T-helper 2 cell (primary cell): ENCODE measurements at regions not wholly inside any gene's neighbourhood (a gene's known extent, or its start where the extent isn't known, plus 50 kb on each side); places are given as distances from the start of the nearest gene placed in this dataset.
"Not testable (repeated sequence)": the region's sequence is repeated elsewhere in the genome, so short reads cannot be mapped to it uniquely, and the experiment has no call there.

Source experiments
- DNase-seq, 5 experiments: peaks; one replicate each; pipeline versions ENCODE4 v3.0.0 to v3.0.0-alpha.2; 2012 to 2022

- DNase-seq, result no peak
These were observed 95.6 kb upstream of the METTL14 start for GRCh38 chr4:118589471-118590055.

GRCh38 chr4:118591339-118592046 is 93.7 kb upstream of the METTL14 start:
- DNase-seq, result peak; percentile 90 to 97 (median 92)

DNA sequence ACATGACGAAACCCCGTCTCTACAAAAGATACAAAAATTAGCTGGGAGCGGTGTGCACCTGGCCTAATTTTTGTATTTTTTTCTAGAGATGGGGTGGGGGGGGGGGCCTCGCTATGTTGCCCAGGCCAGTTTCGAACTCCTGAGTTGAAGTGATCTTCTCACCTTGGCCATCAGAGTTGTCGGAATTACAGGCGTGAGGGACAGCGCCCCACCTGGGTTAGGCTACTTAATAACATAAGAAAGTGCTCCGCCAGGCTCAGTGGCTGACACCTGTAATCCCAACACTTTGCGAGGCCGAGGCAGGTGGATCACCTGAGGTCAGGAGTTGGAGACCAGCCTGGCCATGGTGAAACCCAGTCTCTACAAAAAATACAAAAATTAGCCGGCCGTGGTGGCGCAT is 92.9 kb upstream of the METTL14 start:
- DNase-seq, result not testable (repeated sequence)

- DNase-seq, result not testable (repeated sequence)
These were observed 89.3 kb upstream of the METTL14 start for GRCh38 chr4:118595883-118596282.

DNA sequence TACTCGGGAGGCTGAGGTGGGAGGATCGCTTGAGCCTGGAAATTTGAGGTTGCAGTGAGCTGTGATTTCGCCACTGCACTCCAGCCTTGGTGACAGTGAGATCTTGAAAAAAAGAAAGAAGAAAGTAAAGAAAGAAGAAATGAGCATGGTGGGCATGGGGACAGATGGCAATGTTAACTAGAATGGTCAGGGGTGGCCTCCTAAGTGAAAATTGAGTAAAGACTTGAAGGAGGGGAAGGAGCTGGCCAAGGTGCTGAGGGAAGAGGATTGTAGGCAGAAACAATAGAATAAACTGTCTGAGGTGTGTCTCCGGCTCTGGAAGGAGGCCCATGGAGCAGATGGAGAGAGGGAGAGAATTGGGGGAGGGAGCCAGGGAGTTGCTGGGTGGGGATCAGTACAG is 60.1 kb upstream of the METTL14 start:
- DNase-seq, result not testable (repeated sequence)

- DNase-seq, result not testable (repeated sequence)
These were observed 55.5 kb upstream of the METTL14 start for GRCh38 chr4:118629697-118630096.

DNA sequence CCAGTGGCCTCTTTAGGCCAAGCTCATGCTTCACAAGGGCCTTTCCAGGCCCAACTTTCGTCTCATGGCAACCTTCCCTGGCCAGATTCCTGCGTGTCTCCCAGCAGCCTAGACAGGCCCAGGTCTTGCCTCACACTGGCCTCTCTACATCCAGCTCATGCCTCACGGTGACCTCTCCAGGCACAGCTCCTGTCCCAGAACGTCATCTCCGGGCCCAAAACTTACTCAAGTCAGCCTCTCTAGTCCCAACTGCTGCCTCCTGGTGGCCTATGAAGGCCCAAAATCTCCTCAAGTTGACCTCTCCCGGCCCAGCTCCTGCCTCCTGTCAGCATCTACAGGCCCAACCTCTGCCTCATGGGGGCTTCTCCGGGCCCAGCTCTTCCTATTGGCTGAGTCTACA is 54.3 kb upstream of the METTL14 start:
- not testable (repeated sequence) for DNase-seq

GRCh38 chr4:118631321-118632050 is 53.7 kb upstream of the METTL14 start:
- not testable (repeated sequence) for DNase-seq

- not testable (repeated sequence) for DNase-seq
These were observed 51.7 kb upstream of the METTL14 start for GRCh38 chr4:118633476-118633875.

- not testable (repeated sequence) for DNase-seq
These were observed 50.9 kb upstream of the METTL14 start for GRCh38 chr4:118634126-118634875.
